Loucy (cell line): ENCODE measurements at regions not wholly inside any gene's neighbourhood (a gene's known extent, or its start where the extent isn't known, plus 50 kb on each side); places are given as distances from the start of the nearest gene placed in this dataset.

Experiments
- H2AFZ ChIP-seq: fragments of 200-600 bp; sonication (generic); 2 replicates; pipeline ENCODE4 v1.6.0; 2016; ENCODE audit warnings: antibody characterized with exemption, mild to moderate bottlenecking, low read length, moderate library complexity
- H3F3A ChIP-seq: fragments of 200-600 bp; 2 replicates; pipeline ENCODE4 v1.6.0; 2016; ENCODE audit warnings: antibody characterized with exemption, low read depth, mild to moderate bottlenecking
- H3K27me3 ChIP-seq: fragments of 200-600 bp; sonication (generic); 2 replicates; pipeline ENCODE4 v1.6.1; 2014; ENCODE audit warnings: low read length, mild to moderate bottlenecking; ENCODE audit not compliant: insufficient read depth, poor library complexity, severe bottlenecking
- H3K36me3 ChIP-seq: fragments of 200-600 bp; sonication (generic); 2 replicates; pipeline ENCODE4 v1.6.1; 2016; ENCODE audit warnings: low read length; ENCODE audit not compliant: insufficient read depth
- H3K4me1 ChIP-seq: fragments of 200-600 bp; sonication (generic); 2 replicates; pipeline ENCODE4 v1.5.1; 2014; ENCODE audit warnings: low read length, mild to moderate bottlenecking; ENCODE audit not compliant: insufficient read depth, poor library complexity, severe bottlenecking
- H3K4me2 ChIP-seq: fragments of 200-600 bp; sonication (generic); 2 replicates; pipeline ENCODE4 v1.6.0; 2014; ENCODE audit warnings: antibody characterized with exemption, low read length, low read depth, mild to moderate bottlenecking; ENCODE audit not compliant: poor library complexity, severe bottlenecking
- H3K4me3 ChIP-seq: fragments of 200-600 bp; sonication (generic); 2 replicates; pipeline ENCODE4 v1.5.1; 2014; ENCODE audit warnings: low read length, mild to moderate bottlenecking, mixed read lengths; ENCODE audit not compliant: poor library complexity, severe bottlenecking
- H3K79me2 ChIP-seq: fragments of 200-600 bp; sonication (generic); 2 replicates; pipeline ENCODE4 v1.6.1; 2014; ENCODE audit warnings: low read length; ENCODE audit not compliant: insufficient read depth
- H3K9ac ChIP-seq: fragments of 200-600 bp; sonication (generic); 2 replicates; pipeline ENCODE4 v1.6.0; 2014; ENCODE audit warnings: mild to moderate bottlenecking, low read depth, low read length, moderate library complexity; ENCODE audit not compliant: poor library complexity, severe bottlenecking
- H3K9me2 ChIP-seq: fragments of 200-600 bp; sonication (generic); replicated peaks from 2 replicates; pipeline ENCODE4 v1.6.1; 2016; ENCODE audit warnings: low read depth, low read length, mixed read lengths
- H3K9me3 ChIP-seq: fragments of 200-600 bp; sonication (generic); 2 replicates; pipeline ENCODE4 v1.6.1; 2014; ENCODE audit warnings: mild to moderate bottlenecking, antibody characterized with exemption, low read length, low read depth; ENCODE audit not compliant: insufficient read depth
- H4K20me1 ChIP-seq: fragments of 200-600 bp; sonication (generic); 2 replicates; pipeline ENCODE4 v1.6.0; 2014; ENCODE audit warnings: antibody characterized with exemption, low read length, mild to moderate bottlenecking; ENCODE audit not compliant: insufficient read depth, poor library complexity, severe bottlenecking
- EZH2phosphoT487 ChIP-seq: fragments of 200-600 bp; IDR thresholded peaks from 2 replicates; pipeline ENCODE4 v1.6.1; 2018; ENCODE audit warnings: antibody characterized with exemption, mild to moderate bottlenecking, moderate library complexity, borderline replicate concordance
- TF ChIP-seq, protein P1 (sequence below): fragments of 200-600 bp; sonication (generic); conservative IDR thresholded peaks from 2 replicates; pipeline ENCODE4 v1.5.1; 2014; ENCODE audit warnings: mild to moderate bottlenecking, antibody characterized with exemption, low read length

DNA sequence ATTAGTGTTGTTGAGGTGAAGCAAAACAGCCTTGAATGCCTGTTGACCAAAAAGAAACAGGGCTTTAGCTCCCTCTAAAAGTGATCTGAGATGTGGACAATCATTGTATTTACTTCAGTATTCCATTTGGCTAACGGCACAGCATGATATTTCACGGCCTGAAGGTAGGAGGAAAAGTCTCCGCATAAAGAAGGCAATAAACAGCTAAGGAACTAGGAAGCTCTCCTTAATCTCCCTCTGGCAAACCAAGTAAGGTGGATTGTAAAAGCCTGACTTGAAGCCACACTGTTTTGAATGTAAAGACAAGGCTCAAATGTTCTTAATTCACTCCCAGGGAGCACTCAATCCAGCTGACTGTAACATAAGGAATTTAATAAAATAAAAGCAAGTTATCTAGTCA is 160.0 kb upstream of the ZNF804B start:
- Histone ChIP-seq H2AFZ (no peak overlapping the region), H3K9me2 (no peaks in the 10 kb centered on the region), H3K4me2 (no peak overlapping the region), H3K79me2 (no peaks in the 10 kb centered on the region), H3K27me3 (no peaks in the 10 kb centered on the region), H3K36me3 (no peaks in the 10 kb centered on the region), H4K20me1 (no peaks in the 10 kb centered on the region), H3K9me3 (no peaks in the 10 kb centered on the region), H3K9ac (no peak overlapping the region), H3K4me1 (no peaks in the 10 kb centered on the region), H3F3A (no peaks in the 10 kb centered on the region), H3K4me3 (no peak overlapping the region)
- TF ChIP-seq, protein P1, sequence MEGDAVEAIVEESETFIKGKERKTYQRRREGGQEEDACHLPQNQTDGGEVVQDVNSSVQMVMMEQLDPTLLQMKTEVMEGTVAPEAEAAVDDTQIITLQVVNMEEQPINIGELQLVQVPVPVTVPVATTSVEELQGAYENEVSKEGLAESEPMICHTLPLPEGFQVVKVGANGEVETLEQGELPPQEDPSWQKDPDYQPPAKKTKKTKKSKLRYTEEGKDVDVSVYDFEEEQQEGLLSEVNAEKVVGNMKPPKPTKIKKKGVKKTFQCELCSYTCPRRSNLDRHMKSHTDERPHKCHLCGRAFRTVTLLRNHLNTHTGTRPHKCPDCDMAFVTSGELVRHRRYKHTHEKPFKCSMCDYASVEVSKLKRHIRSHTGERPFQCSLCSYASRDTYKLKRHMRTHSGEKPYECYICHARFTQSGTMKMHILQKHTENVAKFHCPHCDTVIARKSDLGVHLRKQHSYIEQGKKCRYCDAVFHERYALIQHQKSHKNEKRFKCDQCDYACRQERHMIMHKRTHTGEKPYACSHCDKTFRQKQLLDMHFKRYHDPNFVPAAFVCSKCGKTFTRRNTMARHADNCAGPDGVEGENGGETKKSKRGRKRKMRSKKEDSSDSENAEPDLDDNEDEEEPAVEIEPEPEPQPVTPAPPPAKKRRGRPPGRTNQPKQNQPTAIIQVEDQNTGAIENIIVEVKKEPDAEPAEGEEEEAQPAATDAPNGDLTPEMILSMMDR: no peak
- TF ChIP-seq EZH2phosphoT487: no peak

DNA sequence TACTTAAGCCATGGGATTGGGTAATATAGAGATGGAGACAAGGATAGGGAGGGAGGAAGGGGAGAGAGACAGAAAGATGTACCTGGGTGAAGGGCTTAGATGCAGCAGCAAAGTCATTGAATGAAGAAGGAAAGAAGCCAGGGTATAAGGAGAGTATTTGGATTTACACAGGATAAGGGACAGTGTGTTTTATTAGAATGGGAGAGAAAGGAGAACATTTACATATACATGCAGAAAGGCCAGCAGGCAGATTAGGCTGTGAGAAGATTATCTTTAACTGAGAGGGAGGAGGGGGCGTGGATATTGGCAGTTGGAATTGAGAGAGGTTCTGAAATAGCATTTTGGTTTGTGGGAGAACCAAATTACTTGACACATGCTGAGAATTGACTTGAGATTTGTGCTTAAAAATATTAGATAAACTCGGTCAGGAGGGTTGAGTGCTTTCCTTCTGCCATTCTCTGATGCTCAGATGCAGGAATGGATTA is 161.5 kb upstream of the ZNF804B start:
- Histone ChIP-seq H3K4me1 (no peaks in the 10 kb centered on the region), H3K4me2 (no peak overlapping the region), H3K9ac (no peak overlapping the region), H3K36me3 (no peaks in the 10 kb centered on the region), H3K9me3 (no peaks in the 10 kb centered on the region), H3K4me3 (no peak overlapping the region), H2AFZ (no peak overlapping the region), H3K9me2 (no peaks in the 10 kb centered on the region), H3K27me3 (no peaks in the 10 kb centered on the region), H3F3A (no peaks in the 10 kb centered on the region), H3K79me2 (no peaks in the 10 kb centered on the region), H4K20me1 (no peaks in the 10 kb centered on the region)
- no peak for TF ChIP-seq EZH2phosphoT487
- TF ChIP-seq, protein P1: no peak

DNA sequence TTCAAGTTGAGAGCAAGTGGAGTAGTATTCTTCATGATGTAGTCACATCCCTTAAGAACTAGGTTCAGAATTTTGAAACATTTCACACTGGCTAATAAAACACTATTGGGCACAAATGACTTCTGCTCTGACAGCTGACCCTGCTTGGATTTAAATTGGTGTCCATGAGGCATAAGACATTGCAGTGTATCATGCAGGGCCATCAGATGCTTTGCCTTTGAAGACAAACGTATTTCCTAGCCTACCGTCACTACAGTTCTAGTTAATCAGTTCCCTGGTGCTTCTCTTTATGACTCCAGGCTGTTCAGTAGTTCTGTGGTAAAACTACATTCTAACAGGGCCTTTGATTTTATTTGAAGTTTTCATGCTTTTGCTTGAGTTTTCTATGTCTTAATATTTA is 168.5 kb upstream of the ZNF804B start:
- H3K9ac ChIP-seq: no peak overlapping the region

More for the DNA sequence above, 168.5 kb upstream of the ZNF804B start:
- Histone ChIP-seq H3K36me3 (no peaks in the 10 kb centered on the region), H3K4me1 (no peaks in the 10 kb centered on the region), H3K27me3 (no peaks in the 10 kb centered on the region), H3K4me2 (no peak overlapping the region), H3F3A (no peaks in the 10 kb centered on the region), H2AFZ (no peak overlapping the region), H3K9me3 (no peaks in the 10 kb centered on the region; the same call in 1 of the 2 replicates), H3K79me2 (no peaks in the 10 kb centered on the region), H3K4me3 (no peak overlapping the region), H4K20me1 (no peaks in the 10 kb centered on the region), H3K9me2 (no peaks in the 10 kb centered on the region)
- TF ChIP-seq, protein P1: no peak
- TF ChIP-seq EZH2phosphoT487: no peak
